ENCODE measurements at regions not wholly inside any gene's neighbourhood (a gene's known extent, or its start where the extent isn't known, plus 50 kb on each side); places are given as distances from the start of the nearest gene placed in this dataset.
"Not testable (repeated sequence)": the region's sequence is repeated elsewhere in the genome, so short reads cannot be mapped to it uniquely, and the experiment has no call there.

DNA sequence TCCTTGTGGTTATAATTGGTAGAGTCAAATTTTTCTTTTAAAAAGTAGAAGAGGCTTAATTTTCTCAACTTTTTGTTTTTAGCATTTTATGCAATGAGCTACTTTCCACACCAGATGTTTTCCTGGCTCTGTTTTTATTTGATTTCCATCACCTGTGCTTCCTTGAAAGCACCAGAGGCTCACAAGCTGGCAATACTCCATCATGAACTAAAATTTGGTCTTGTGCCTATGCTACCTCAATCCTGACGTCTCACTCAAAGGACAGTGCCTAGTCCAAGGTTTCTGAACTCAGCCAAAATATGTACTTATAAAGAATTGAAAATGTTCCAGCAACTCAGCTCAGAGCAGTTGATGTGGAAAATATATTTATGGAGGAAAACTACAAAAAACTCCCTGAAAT lies 914.0 kb upstream of the PRKX start:
- Histone ChIP-seq H3K9ac (ENCODE audit: low read length) (no peak overlapping the region), H3K27ac (ENCODE audit: low read depth, low read length) (no peak overlapping the region), H3K4me1 (ENCODE audit: control insufficient read depth, insufficient read depth, low read length) (no peaks in the 10 kb centered on the region), H3K36me3 (ENCODE audit: control insufficient read depth, insufficient read depth, low read length) (no peaks in the 10 kb centered on the region), H3K4me3 (ENCODE audit: low read length) (no peak overlapping the region), H3K27me3 (ENCODE audit: control insufficient read depth, insufficient read depth, low read length) (no peaks in the 10 kb centered on the region)

DNA sequence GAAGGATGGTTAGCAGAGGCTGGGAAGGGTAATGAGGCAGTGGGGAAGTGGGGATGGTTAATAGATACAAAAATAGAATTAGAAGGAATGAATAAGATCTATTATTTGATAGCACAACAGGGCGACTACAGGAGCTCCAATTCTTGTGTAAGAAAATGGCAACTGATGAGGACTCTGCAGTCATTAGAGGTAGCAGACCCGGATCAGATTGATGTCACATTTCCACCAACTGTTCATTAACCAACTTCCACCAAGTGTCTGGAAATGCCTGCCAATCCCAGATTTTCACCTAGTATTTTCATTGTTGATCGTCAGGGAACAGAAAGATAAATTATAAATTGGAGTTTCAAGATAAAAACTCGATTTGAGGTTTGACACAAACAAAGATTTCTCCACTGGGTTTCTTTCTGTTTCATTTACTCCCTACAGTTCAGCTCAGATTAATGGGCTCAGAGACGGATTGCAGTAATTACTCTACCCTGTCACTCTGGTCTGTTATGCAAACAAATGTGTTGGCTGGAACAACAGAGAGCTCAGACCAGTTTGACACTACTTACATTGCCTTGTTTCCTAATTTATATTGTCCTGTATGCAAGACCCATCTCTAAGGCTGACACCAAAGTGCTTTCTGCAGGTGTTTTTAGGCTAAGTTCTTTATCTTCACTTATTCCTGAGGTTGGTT lies 909.2 kb upstream of the PRKX start:
- Histone ChIP-seq H3K36me3 (ENCODE audit: control insufficient read depth, insufficient read depth, low read length) (no peaks in the 10 kb centered on the region), H3K4me3 (ENCODE audit: low read length) (no peak overlapping the region), H3K27ac (ENCODE audit: low read depth, low read length) (no peak overlapping the region), H3K27me3 (ENCODE audit: control insufficient read depth, insufficient read depth, low read length) (no peaks in the 10 kb centered on the region), H3K4me1 (ENCODE audit: control insufficient read depth, insufficient read depth, low read length) (no peaks in the 10 kb centered on the region), H3K9ac (ENCODE audit: low read length) (no peak overlapping the region)

DNA sequence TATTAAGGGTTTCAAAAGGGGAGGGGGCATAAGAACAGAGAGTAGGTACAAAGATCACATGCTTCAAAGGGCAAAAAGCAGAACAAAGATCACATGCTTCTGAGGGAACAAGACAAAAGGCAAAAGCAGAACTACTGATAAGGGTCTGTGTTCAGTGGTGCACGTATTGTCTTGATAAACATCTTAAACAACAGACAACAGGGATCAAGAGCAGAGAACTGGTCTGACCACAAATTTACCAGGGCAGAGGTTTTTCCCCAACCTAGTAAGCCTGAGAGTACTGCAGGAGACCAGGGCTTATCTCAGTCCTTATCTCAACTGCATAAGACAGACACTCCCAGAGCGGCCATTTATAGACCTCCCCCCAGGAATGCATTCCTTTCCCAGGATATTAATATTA lies 900.2 kb upstream of the PRKX start:
- H3K27ac ChIP-seq (ENCODE audit: low read depth, low read length); H3K4me1 ChIP-seq (ENCODE audit: control insufficient read depth, insufficient read depth, low read length); H3K27me3 ChIP-seq (ENCODE audit: control insufficient read depth, insufficient read depth, low read length); H3K4me3 ChIP-seq (ENCODE audit: low read length); H3K9ac ChIP-seq (ENCODE audit: low read length); H3K36me3 ChIP-seq (ENCODE audit: control insufficient read depth, insufficient read depth, low read length): not testable (repeated sequence)

DNA sequence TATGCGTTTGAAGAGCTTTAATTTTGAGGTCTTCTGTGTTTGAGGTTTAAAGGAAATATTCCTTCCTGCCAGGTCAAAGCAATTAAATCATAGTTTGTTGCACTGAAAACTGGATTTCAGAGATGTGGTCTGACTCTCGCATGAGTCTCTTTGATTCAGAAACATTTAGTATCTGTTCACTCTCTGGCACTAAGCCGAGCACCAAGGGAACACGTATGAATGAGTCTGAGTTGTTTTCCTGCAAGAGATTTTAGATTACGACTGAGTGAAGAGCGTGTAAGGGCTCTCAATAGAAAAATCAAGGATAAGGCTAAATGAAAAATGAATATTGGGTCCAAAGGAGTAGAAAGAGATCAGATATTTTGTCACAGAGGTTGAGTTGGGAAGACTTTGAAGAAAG lies 875.4 kb upstream of the PRKX start:
- Histone ChIP-seq H3K4me1 (ENCODE audit: control insufficient read depth, insufficient read depth, low read length) (no peaks in the 10 kb centered on the region), H3K9ac (ENCODE audit: low read length) (no peak overlapping the region), H3K27ac (ENCODE audit: low read depth, low read length) (no peak overlapping the region), H3K4me3 (ENCODE audit: low read length) (no peak overlapping the region), H3K36me3 (ENCODE audit: control insufficient read depth, insufficient read depth, low read length) (no peaks in the 10 kb centered on the region), H3K27me3 (ENCODE audit: control insufficient read depth, insufficient read depth, low read length) (no peaks in the 10 kb centered on the region)

DNA sequence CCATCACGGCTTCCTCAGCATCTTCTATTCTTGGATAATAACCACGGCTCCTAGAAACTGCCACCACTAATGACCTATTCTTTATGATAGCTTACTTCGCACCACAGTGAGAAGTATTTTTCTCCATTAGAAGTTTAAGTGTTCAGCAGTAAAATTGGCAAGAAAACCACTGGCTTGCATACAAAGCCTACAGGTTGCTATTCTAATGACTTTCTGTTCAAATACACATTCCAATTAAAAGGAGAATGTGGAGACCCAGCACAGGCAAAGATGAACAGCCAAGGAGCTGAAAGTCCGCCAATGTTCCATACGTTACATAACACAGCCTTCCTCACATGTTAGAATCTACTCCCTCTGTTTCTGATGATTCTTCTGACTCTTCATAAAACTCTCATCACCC lies 875.0 kb upstream of the PRKX start:
- no peak overlapping the region for H3K27ac ChIP-seq (ENCODE audit: low read depth, low read length)
- H3K27me3 ChIP-seq (ENCODE audit: control insufficient read depth, insufficient read depth, low read length): no peaks in the 10 kb centered on the region
- no peaks in the 10 kb centered on the region for H3K36me3 ChIP-seq (ENCODE audit: control insufficient read depth, insufficient read depth, low read length)
- no peaks in the 10 kb centered on the region for H3K4me1 ChIP-seq (ENCODE audit: control insufficient read depth, insufficient read depth, low read length)
- H3K9ac ChIP-seq (ENCODE audit: low read length): no peak overlapping the region
- no peak overlapping the region for H3K4me3 ChIP-seq (ENCODE audit: low read length)

DNA sequence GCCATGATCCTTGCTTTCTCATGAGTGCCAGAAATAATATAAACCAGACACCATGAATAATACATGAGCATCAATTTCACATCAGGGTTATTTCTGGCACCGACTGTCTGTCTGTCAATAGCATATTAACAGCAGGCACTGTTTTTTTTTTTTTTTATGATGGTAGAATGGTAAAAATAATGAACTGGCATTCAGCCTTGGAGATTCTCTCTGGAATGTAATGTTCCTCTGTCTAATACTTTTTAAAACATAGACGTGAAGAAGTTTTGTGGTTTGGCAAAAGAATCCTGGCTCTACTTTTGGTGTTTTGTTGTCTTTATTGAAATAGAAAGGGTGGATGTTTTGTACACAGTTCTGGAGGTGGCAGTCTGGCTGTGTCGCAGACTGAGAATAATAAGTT lies 874.6 kb upstream of the PRKX start:
- Histone ChIP-seq H3K27me3 (ENCODE audit: control insufficient read depth, insufficient read depth, low read length) (no peaks in the 10 kb centered on the region), H3K4me1 (ENCODE audit: control insufficient read depth, insufficient read depth, low read length) (no peaks in the 10 kb centered on the region), H3K4me3 (ENCODE audit: low read length) (no peak overlapping the region), H3K9ac (ENCODE audit: low read length) (no peak overlapping the region), H3K36me3 (ENCODE audit: control insufficient read depth, insufficient read depth, low read length) (no peaks in the 10 kb centered on the region), H3K27ac (ENCODE audit: low read depth, low read length) (no peak overlapping the region)

DNA sequence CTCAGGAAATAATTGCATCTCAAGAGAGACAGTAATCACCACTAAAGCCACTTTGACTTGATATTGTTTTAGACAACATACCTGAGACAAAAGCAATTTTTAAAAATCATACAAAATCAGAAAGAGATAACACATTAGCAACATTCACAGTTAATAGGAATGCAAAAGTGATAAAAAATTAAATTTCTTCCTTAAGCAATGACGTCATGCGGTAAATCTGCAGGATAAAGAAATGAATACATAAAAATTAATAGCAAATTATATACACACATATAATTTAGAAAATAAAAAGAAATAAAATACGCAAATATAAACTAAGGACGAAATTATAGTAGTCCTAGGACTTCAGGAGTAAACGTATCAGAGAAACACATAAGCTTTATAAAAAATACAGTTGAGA lies 866.5 kb upstream of the PRKX start:
- Histone ChIP-seq H3K9ac (ENCODE audit: low read length) (no peak overlapping the region), H3K36me3 (ENCODE audit: control insufficient read depth, insufficient read depth, low read length) (no peaks in the 10 kb centered on the region), H3K4me1 (ENCODE audit: control insufficient read depth, insufficient read depth, low read length) (no peaks in the 10 kb centered on the region), H3K27ac (ENCODE audit: low read depth, low read length) (no peak overlapping the region), H3K4me3 (ENCODE audit: low read length) (no peak overlapping the region), H3K27me3 (ENCODE audit: control insufficient read depth, insufficient read depth, low read length) (no peaks in the 10 kb centered on the region)

DNA sequence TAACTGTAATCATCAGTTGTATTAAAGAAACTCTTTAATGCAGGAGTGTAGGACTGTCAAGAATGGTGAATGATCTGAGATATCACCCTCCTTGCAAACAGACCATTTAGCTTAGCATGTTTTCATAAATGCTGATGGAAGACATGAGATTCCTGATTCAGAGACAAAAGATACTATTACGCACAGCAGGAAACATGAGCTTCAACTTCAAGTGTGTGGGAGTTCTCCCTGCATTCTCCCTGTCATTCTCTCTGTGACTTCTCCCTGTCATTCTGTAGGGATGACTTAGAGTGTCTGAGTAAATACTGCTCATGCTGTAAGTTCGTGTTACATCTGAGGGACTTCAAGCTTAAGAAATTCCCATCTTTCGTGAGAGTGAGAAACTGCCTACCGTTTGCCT lies 866.0 kb upstream of the PRKX start:
- no peak overlapping the region for H3K9ac ChIP-seq (ENCODE audit: low read length)
- H3K27me3 ChIP-seq (ENCODE audit: control insufficient read depth, insufficient read depth, low read length): no peaks in the 10 kb centered on the region

DNA sequence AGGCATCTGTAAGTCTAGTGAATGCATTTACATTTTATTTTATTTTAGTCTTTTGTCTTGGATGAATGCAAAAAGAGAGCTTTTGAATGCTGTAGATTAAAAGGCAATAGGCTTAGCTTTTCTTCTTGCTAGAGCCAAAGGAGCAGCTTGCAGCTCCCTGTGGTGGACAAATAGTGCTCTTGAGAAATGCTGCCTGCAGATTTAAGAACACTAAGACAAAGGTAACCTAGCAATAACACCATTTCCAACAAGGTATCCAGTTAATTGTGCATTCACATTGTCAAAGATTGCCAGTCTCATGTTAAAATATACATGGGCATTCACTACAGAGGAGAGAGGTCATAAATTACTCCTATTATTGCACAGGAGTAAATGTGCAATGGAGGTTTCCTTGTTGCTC lies 859.2 kb upstream of the PRKX start:
- Histone ChIP-seq H3K4me1 (ENCODE audit: control insufficient read depth, insufficient read depth, low read length) (no peaks in the 10 kb centered on the region), H3K36me3 (ENCODE audit: control insufficient read depth, insufficient read depth, low read length) (no peaks in the 10 kb centered on the region), H3K4me3 (ENCODE audit: low read length) (no peak overlapping the region), H3K27ac (ENCODE audit: low read depth, low read length) (no peak overlapping the region), H3K9ac (ENCODE audit: low read length) (no peak overlapping the region), H3K27me3 (ENCODE audit: control insufficient read depth, insufficient read depth, low read length) (no peaks in the 10 kb centered on the region)

More for the DNA sequence above, 866.0 kb upstream of the PRKX start:
- Histone ChIP-seq H3K4me1 (ENCODE audit: control insufficient read depth, insufficient read depth, low read length) (no peaks in the 10 kb centered on the region), H3K36me3 (ENCODE audit: control insufficient read depth, insufficient read depth, low read length) (no peaks in the 10 kb centered on the region), H3K27ac (ENCODE audit: low read depth, low read length) (no peak overlapping the region), H3K4me3 (ENCODE audit: low read length) (no peak overlapping the region)

DNA sequence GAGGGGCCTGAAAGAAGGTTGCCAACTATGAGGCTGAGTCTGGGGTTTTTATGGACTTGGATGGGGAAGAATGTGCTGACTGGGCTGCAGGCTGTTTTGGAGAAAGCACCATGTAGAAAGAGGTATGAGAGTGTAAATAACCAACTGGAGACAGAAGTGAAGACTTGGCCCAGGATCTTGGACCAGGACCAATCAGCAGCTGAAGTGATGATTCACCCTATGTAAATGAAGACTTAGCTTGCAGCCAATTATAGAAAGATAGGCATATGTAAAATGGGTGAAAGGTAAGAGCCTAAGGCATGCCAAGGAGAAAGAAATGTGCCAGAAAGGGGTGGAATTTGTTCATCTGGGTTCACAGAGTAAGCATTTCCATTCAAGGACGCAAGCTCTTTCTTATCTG lies 856.7 kb upstream of the PRKX start:
- Histone ChIP-seq H3K4me1 (ENCODE audit: control insufficient read depth, insufficient read depth, low read length) (no peaks in the 10 kb centered on the region), H3K4me3 (ENCODE audit: low read length) (no peak overlapping the region), H3K36me3 (ENCODE audit: control insufficient read depth, insufficient read depth, low read length) (no peaks in the 10 kb centered on the region), H3K9ac (ENCODE audit: low read length) (no peak overlapping the region), H3K27ac (ENCODE audit: low read depth, low read length) (no peak overlapping the region), H3K27me3 (ENCODE audit: control insufficient read depth, insufficient read depth, low read length) (no peaks in the 10 kb centered on the region)

DNA sequence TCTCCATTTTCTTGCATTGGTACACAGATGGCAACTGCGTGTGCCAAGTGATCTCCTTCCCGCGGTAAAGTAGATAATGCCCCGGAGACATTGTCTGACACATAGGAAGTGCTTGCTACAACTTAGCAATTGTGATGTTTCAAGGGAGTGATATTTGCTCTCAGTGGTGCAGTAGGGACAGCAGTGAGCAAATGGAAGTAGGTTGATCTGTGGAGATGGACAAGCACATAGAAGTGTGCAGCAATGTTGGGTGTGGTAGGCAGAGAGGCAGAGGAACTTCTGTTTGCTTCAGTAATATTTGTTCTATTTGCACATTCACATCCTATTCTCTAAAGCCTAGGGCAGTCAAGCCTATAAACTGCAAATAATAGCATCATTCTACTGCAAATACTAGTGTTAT lies 846.7 kb upstream of the PRKX start:
- H3K36me3 ChIP-seq (ENCODE audit: control insufficient read depth, insufficient read depth, low read length): no peaks in the 10 kb centered on the region
- no peak overlapping the region for H3K4me3 ChIP-seq (ENCODE audit: low read length)
- H3K27ac ChIP-seq (ENCODE audit: low read depth, low read length): no peak overlapping the region
- no peak overlapping the region for H3K9ac ChIP-seq (ENCODE audit: low read length)
- no peaks in the 10 kb centered on the region for H3K4me1 ChIP-seq (ENCODE audit: control insufficient read depth, insufficient read depth, low read length)
- H3K27me3 ChIP-seq (ENCODE audit: control insufficient read depth, insufficient read depth, low read length): no peaks in the 10 kb centered on the region

DNA sequence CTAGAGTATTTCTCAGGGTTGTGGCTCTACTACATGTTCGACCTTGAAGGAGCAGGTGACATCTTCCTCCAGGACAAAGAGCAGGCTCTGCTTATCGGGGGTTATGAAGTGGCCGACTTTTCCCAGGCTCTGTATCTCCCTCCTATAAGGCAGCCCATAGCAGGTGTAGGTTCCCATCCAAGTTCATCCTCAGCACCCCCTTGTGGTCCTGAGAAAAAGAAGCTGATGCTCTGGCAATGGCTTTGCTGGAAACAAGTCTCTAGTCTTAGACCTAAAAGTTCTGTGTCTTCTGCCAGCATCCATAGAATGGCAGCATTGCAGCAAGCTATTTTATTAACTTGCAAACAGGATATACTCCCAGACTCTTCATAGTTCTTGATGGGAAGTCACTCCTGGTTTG lies 836.6 kb upstream of the PRKX start:
- no peak overlapping the region for H3K27ac ChIP-seq (ENCODE audit: low read depth, low read length)
- no peaks in the 10 kb centered on the region for H3K27me3 ChIP-seq (ENCODE audit: control insufficient read depth, insufficient read depth, low read length)
- no peak overlapping the region for H3K4me3 ChIP-seq (ENCODE audit: low read length)
- no peaks in the 10 kb centered on the region for H3K4me1 ChIP-seq (ENCODE audit: control insufficient read depth, insufficient read depth, low read length)
- H3K9ac ChIP-seq (ENCODE audit: low read length): no peak overlapping the region
- no peaks in the 10 kb centered on the region for H3K36me3 ChIP-seq (ENCODE audit: control insufficient read depth, insufficient read depth, low read length)

DNA sequence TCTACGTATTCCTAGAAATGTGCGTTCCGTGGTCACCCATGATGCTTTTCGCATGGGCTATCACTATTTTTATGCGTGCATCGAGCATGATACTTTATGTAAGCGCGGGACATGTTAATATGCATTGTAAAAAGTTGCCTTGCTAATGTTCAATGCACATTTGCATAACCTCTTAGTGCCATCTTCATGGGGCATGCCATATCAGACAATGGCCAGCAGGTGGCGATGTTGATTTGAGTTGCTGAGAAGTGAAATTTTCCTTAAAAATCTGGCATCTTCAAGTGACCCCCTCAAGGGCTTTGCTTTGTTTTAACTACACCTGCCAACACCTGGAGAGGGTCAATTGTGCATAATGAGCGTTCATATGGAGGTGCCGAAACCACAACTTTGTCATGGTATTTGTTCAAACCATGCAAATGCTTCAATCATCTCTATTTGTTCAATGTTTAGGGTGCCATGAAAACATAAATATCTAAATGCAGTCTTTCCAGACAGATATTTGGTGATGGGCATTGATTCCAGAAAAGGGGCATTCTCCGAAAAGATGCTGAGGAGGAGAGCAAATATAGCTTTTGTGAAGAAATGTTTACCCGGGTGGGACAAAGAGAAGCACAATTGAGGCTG lies 833.9 kb upstream of the PRKX start:
- no peak overlapping the region for H3K27ac ChIP-seq (ENCODE audit: low read depth, low read length)
- H3K4me3 ChIP-seq (ENCODE audit: low read length): no peak overlapping the region
- H3K9ac ChIP-seq (ENCODE audit: low read length): no peak overlapping the region
- no peaks in the 10 kb centered on the region for H3K36me3 ChIP-seq (ENCODE audit: control insufficient read depth, insufficient read depth, low read length)
- no peaks in the 10 kb centered on the region for H3K27me3 ChIP-seq (ENCODE audit: control insufficient read depth, insufficient read depth, low read length)
- no peaks in the 10 kb centered on the region for H3K4me1 ChIP-seq (ENCODE audit: control insufficient read depth, insufficient read depth, low read length)
